Heart right ventricle (tissue), 16 donors: ENCODE measurements at regions not wholly inside any gene's neighbourhood (a gene's known extent, or its start where the extent isn't known, plus 50 kb on each side); places are given as distances from the start of the nearest gene placed in this dataset.

Experiments used
- ATAC-seq, 8 donors: fragments of 200-7000 bp; cut with Tn5 transposase; one replicate each; pipeline ENCODE4 v1.9.1; 2020; ENCODE audit warnings: mild to moderate bottlenecking in 8 of 8, moderate library complexity in 8 of 8, moderate number of reproducible peaks in 1 of 8
- DNase-seq, 2 donors: peaks; one replicate each; pipeline ENCODE4 v3.0.0-alpha.2; 2020
- H3K27ac ChIP-seq, 10 donors: fragments of 200-600 bp; sonication (generic) in 2 of 10; one replicate each; pipeline versions ENCODE4 v1.5.0 to v1.8.0; 2020 to 2022; ENCODE audit warnings: mild to moderate bottlenecking in 3 of 10
- H3K27me3 ChIP-seq, 7 donors: fragments of 200-600 bp; one replicate each; pipeline ENCODE4 v1.8.0; 2021 to 2022; ENCODE audit warnings: mild to moderate bottlenecking in 2 of 7
- H3K36me3 ChIP-seq, 9 donors: fragments of 200-600 bp; sonication (generic) in 1 of 9; one replicate each; pipeline versions ENCODE4 v1.5.0 to v1.8.0; 2020 to 2022; ENCODE audit warnings: mild to moderate bottlenecking in 2 of 9
- H3K4me1 ChIP-seq, 9 donors: fragments of 200-600 bp; sonication (generic) in 1 of 9; one replicate each; pipeline versions ENCODE4 v1.5.0 to v1.8.0; 2020 to 2022; ENCODE audit warnings: mild to moderate bottlenecking in 4 of 9
- H3K4me3 ChIP-seq, 10 donors: fragments of 200-600 bp; sonication (generic) in 2 of 10; one replicate each; pipeline versions ENCODE4 v1.5.0 to v1.8.0; 2020 to 2022; ENCODE audit warnings: mild to moderate bottlenecking in 7 of 10, moderate library complexity in 2 of 10
- H3K9me3 ChIP-seq, 11 donors: fragments of 200-600 bp in 10 of 11; sonication (generic) in 2 of 11; one replicate each; pipeline versions ENCODE4 v1.5.0 to v1.8.0; 2013 to 2022; ENCODE audit warnings: mild to moderate bottlenecking in 2 of 11, control low read depth in 1 of 11, moderate library complexity in 1 of 11
- CTCF ChIP-seq, 9 donors: fragments of 200-600 bp; sonication (generic) in 2 of 9; IDR thresholded peaks; one replicate each; pipeline versions ENCODE4 v1.5.0 to v1.8.0; 2021 to 2022; ENCODE audit warnings: antibody characterized with exemption in 9 of 9, mild to moderate bottlenecking in 5 of 9, moderate library complexity in 1 of 9
- WGBS, 2 donors: extraction: QIAGEN DNeasy Blood & Tissue Kit; methylation state at CpG; one replicate each; pipeline ENCODE4 v1.1.7; 2013; ENCODE audit warnings: inconsistent platforms in 1 of 2; 5-methylcytosine and 5-hydroxymethylcytosine counted together
- intact Hi-C, 10 donors: fragments of 100-400 bp; cut with DNase I; formaldehyde crosslinking; loops; one replicate each; pipeline versions ENCODE4 v1.11.1 to v1.14.2; 2022
- donor health status: Arrhythmogenic right ventricular cardiomyopathy.
- donor health status: ischemic (EF 13 %, LVEDD 7.1; RV severe dilation, severe dysfunction).
- donor health status: healthy with polysubstance abuse.
- donor health status: DM: no; HTN: yes; CAD: no.
- donor health status: DM: no; HTN: no; CAD: no.
- donor health status: ischemic (EF 25% LVEDD 6.9; RV normal size, moderate dysfunction).
- donor health status: ischemic (EF 25% LVEDD 5.7; RV mildly dilated, moderate dysfunction).
- donor health status: healthy.
- donor health status: DM: yes; HTN: yes; CAD: no.
- donor health status: Ischemic cardiomyopathy.
- donor health status: ischemic (EF 35%, LVEDD 5.7; RV mildly dilated, moderate dysfunction).
- donor health status: nonischemic (EF 11% LVEDD 7.7; RV severe dilation, severe dysfunction).
- donor health status: DM: yes; HTN: yes; CAD: no.
- donor health status: PGD.
- donor health status: ischemic (EF 29% LVEDD 5.4; RV normal size, mild dysfunction).
- donor health status: nonischemic (EF 23%, LVEDD 6.1; RV moderate dilation, normal function).

- Histone ChIP-seq H3K4me1 (peaks cover 0 to 6% (median 0%) of the 10 kb centered on the region in 9 donors), H3K27me3 (no peaks in the 10 kb centered on the region), H3K36me3 (no peaks in the 10 kb centered on the region), H3K9me3 (no peaks in the 10 kb centered on the region), H3K4me3 (no peak overlapping the region), H3K27ac (no peak overlapping the region)
- no peak for ATAC-seq
- intact Hi-C loops: no loop called here
- WGBS, 2 donors: 70 to 86% methylated on average over 1 of the region's 1 CpG
- DNase-seq: no peak
- no peak for TF ChIP-seq CTCF (IDR thresholded peaks at IDR 0.05)
Observed at GRCh38 chr4:119688446-119688845, 59.8 kb upstream of the PDE5A start.

- Histone ChIP-seq H3K4me1 (peaks cover 0 to 12% (median 0%) of the 10 kb centered on the region in 9 donors), H3K27ac (peak overlapping the region in 1 of 10 donors; percentile 58), H3K9me3 (no peaks in the 10 kb centered on the region), H3K36me3 (no peaks in the 10 kb centered on the region), H3K4me3 (no peak overlapping the region), H3K27me3 (no peaks in the 10 kb centered on the region)
- intact Hi-C loops: no loop called here
- 73 to 85% methylated on average over 4 of the region's 4 CpGs for WGBS, 2 donors
- no peak for TF ChIP-seq CTCF (IDR thresholded peaks at IDR 0.05)
- DNase-seq (no peak), ATAC-seq (no peak)
Observed at GRCh38 chr4:119684463-119684862, 55.9 kb upstream of the PDE5A start.

- ATAC-seq (peak in 7 of 8 donors; percentile 52 to 84 (median 74)), DNase-seq (no peak)
- Histone ChIP-seq H3K4me1 (peaks cover 0 to 12% (median 0%) of the 10 kb centered on the region in 9 donors), H3K36me3 (no peaks in the 10 kb centered on the region), H3K27me3 (no peaks in the 10 kb centered on the region), H3K9me3 (no peaks in the 10 kb centered on the region), H3K27ac (peak overlapping the region in 3 of 10 donors; percentile 7 to 58 (median 39)), H3K4me3 (no peak overlapping the region)
- intact Hi-C loops: no loop called here
- WGBS, 2 donors: 39% methylated on average over 1 of the region's 1 CpG
- no peak for TF ChIP-seq CTCF (IDR thresholded peaks at IDR 0.05)
Observed at GRCh38 chr4:119683518-119683917, 54.9 kb upstream of the PDE5A start.

- H3K9me3 ChIP-seq: no peaks in the 10 kb centered on the region
- no peak overlapping the region for H3K27ac ChIP-seq
- 83 to 89% methylated on average over 2 of the region's 2 CpGs for WGBS, 2 donors
Observed at GRCh38 chr4:119682099-119682498, 53.5 kb upstream of the PDE5A start.

More at GRCh38 chr4:119682099-119682498, 53.5 kb upstream of the PDE5A start:
- no peak for TF ChIP-seq CTCF (IDR thresholded peaks at IDR 0.05)
- DNase-seq (no peak), ATAC-seq (no peak)
- Histone ChIP-seq H3K27me3 (no peaks in the 10 kb centered on the region), H3K4me1 (peaks cover 0 to 12% (median 0%) of the 10 kb centered on the region in 9 donors), H3K36me3 (no peaks in the 10 kb centered on the region), H3K4me3 (no peak overlapping the region)
- intact Hi-C loops: no loop called here
